Endothelial cell of umbilical vein (primary cell): ENCODE measurements at regions not wholly inside any gene's neighbourhood (a gene's known extent, or its start where the extent isn't known, plus 50 kb on each side); places are given as distances from the start of the nearest gene placed in this dataset.

Source experiments
- BruUV-seq: library from RNA; stranded (reverse); fragments of 400-500 nt; replicated peaks from 2 replicates; lab custom pipeline; 2021; lab: Mats Ljungman, UMichigan
- CTCF ChIA-PET: fragments of 300-600, 350-600 bp; sonication (Branson Sonifier 250); formaldehyde crosslinking; loops from one replicate; lab custom pipeline; 2021; ENCODE audit warnings: antibody characterized with exemption, inconsistent platforms; lab: Charles Lee
- POLR2A ChIA-PET: fragments of 300-600, 350-600 bp; sonication (Branson Sonifier 250); formaldehyde crosslinking; loops from one replicate; lab custom pipeline; 2021; ENCODE audit warnings: antibody characterized with exemption, inconsistent platforms; lab: Charles Lee
- DNase-seq: peaks from one replicate; pipeline ENCODE4 v3.0.0-alpha.2; 2011; ENCODE audit warnings: low read depth, low spot score
- FAIRE-seq: peaks from 2 replicates; lab custom pipeline; 2011; peaks lifted over from hg19 to GRCh38; lab: Jason Lieb, UNC
- H2AFZ ChIP-seq: 2 replicates; pipeline ENCODE4 v1.6.0; 2012; ENCODE audit warnings: low read depth, low read length, control low read depth, inconsistent platforms
- H3K27ac ChIP-seq: 2 replicates; pipeline ENCODE4 v1.5.1; 2011; ENCODE audit warnings: low read depth, mild to moderate bottlenecking, control low read depth, low read length, moderate library complexity; ENCODE audit not compliant: insufficient read depth
- H3K27me3 ChIP-seq, 2 experiments: 2 replicates each; pipeline versions ENCODE4 v1.6.0 to v1.6.1; 2011; ENCODE audit warnings: low read length in 2 of 2, mixed read lengths in 1 of 2; ENCODE audit not compliant: control insufficient read depth in 2 of 2, insufficient read depth in 2 of 2
- H3K36me3 ChIP-seq, 2 experiments: 2 replicates in 1 of 2; 3 replicates in 1 of 2; pipeline ENCODE4 v1.5.1; 2011; ENCODE audit warnings: low read length in 2 of 2, mild to moderate bottlenecking in 1 of 2, moderate library complexity in 1 of 2; ENCODE audit not compliant: control insufficient read depth in 2 of 2, insufficient read depth in 2 of 2; ENCODE audit errors: extremely low read depth in 1 of 2
- H3K4me1 ChIP-seq: 3 replicates; pipeline ENCODE4 v1.5.1; 2011; ENCODE audit warnings: mild to moderate bottlenecking, low read length; ENCODE audit not compliant: control insufficient read depth, insufficient read depth; ENCODE audit errors: extremely low read depth
- H3K4me2 ChIP-seq: 2 replicates; pipeline ENCODE4 v1.6.1; 2011; ENCODE audit warnings: low read length, control low read depth, mixed read lengths; ENCODE audit not compliant: insufficient read depth
- H3K4me3 ChIP-seq, 3 experiments: fragments of 200-600 bp in 1 of 3; sonication (generic), shearing (Covaris generic) in 1 of 3; replicated peaks in 1 of 3; 2 replicates each; pipeline ENCODE4 v1.5.1; 2011 to 2016; ENCODE audit warnings: control low read depth in 3 of 3, low read length in 3 of 3, mild to moderate bottlenecking in 2 of 3, inconsistent platforms in 1 of 3, low read depth in 1 of 3, moderate library complexity in 1 of 3; ENCODE audit not compliant: insufficient read depth in 1 of 3
- H3K79me2 ChIP-seq: 2 replicates; pipeline ENCODE4 v1.6.0; 2012; ENCODE audit warnings: low read length, inconsistent platforms; ENCODE audit not compliant: control insufficient read depth, insufficient read depth
- H3K9ac ChIP-seq: replicated peaks from 2 replicates; pipeline ENCODE3; 2011; ENCODE audit warnings: low read length, control low read depth; ENCODE audit not compliant: insufficient read depth; ENCODE audit errors: extremely low read depth
- H3K9me1 ChIP-seq: replicated peaks from 3 replicates; pipeline ENCODE4 v1.6.0; 2011; ENCODE audit warnings: mild to moderate bottlenecking, low read length; ENCODE audit not compliant: control insufficient read depth, insufficient read depth; ENCODE audit errors: extremely low read depth
- H3K9me3 ChIP-seq: replicated peaks from 2 replicates; pipeline ENCODE4 v1.5.1; 2012; ENCODE audit warnings: low read length, inconsistent platforms; ENCODE audit not compliant: control insufficient read depth, insufficient read depth
- H4K20me1 ChIP-seq: replicated peaks from 2 replicates; pipeline ENCODE3; 2011; ENCODE audit warnings: mild to moderate bottlenecking, low read length; ENCODE audit not compliant: control insufficient read depth, insufficient read depth; ENCODE audit errors: extremely low read depth
- CTCF ChIP-seq, 2 donors: IDR thresholded peaks; 1 replicate in 1 of 2; 2 replicates in 1 of 2; pipeline ENCODE4 v1.5.1; 2011; ENCODE audit warnings: low read length in 2 of 2, mild to moderate bottlenecking in 2 of 2, moderate library complexity in 2 of 2, control low read depth in 1 of 2, inconsistent platforms in 1 of 2, low read depth in 1 of 2; ENCODE audit not compliant: insufficient read depth in 1 of 2; ENCODE audit errors: extremely low read depth in 1 of 2
- EZH2 ChIP-seq: IDR thresholded peaks from 2 replicates; pipeline ENCODE4 v1.6.1; 2012; ENCODE audit warnings: borderline replicate concordance, low read depth, mild to moderate bottlenecking, moderate library complexity, low read length, inconsistent platforms; ENCODE audit not compliant: severe bottlenecking
- FOS ChIP-seq: IDR thresholded peaks from 2 replicates; pipeline ENCODE4 v1.6.1; 2011; ENCODE audit warnings: mild to moderate bottlenecking, low read length, moderate library complexity, borderline replicate concordance; ENCODE audit not compliant: insufficient read depth
- GATA2 ChIP-seq: IDR thresholded peaks from 2 replicates; pipeline ENCODE4 v1.7.0; 2011; ENCODE audit warnings: low read depth, mild to moderate bottlenecking, moderate library complexity, mixed read lengths, low read length; ENCODE audit not compliant: insufficient read length, insufficient read depth
- JUN ChIP-seq: IDR thresholded peaks from 2 replicates; pipeline ENCODE4 v1.6.1; 2011; ENCODE audit warnings: borderline replicate concordance, low read depth; ENCODE audit not compliant: insufficient read length, insufficient read depth
- MAX ChIP-seq: IDR thresholded peaks from 2 replicates; pipeline ENCODE4 v1.6.1; 2011; ENCODE audit not compliant: insufficient read depth, insufficient read length
- MYC ChIP-seq: IDR thresholded peaks from one replicate; pipeline ENCODE4 v1.6.1; 2011; ENCODE audit warnings: mild to moderate bottlenecking, low read depth, low read length
- POLR2A ChIP-seq: IDR thresholded peaks from 2 replicates; pipeline ENCODE4 v1.6.1; 2012; ENCODE audit warnings: low read depth, mild to moderate bottlenecking, control low read depth, low read length
- POLR2AphosphoS5 ChIP-seq: IDR thresholded peaks from 2 replicates; pipeline ENCODE4 v1.6.1; 2012; ENCODE audit warnings: low read depth, mild to moderate bottlenecking, control low read depth, low read length, moderate library complexity; ENCODE audit not compliant: insufficient read depth
- dilution Hi-C: fragments of 300-500 bp; cut with MboI; formaldehyde crosslinking; loops from one replicate; pipeline ENCODE4 v1.15.0; 2019; ENCODE audit warnings: low sequenced_read_pairs; ENCODE audit not compliant: extremely low pct_ligation_motif_present
- intact Hi-C: fragments of 100-400 bp; cut with micrococcal nuclease; formaldehyde crosslinking; loops from one replicate; pipeline ENCODE4 v1.10.0; 2022

GRCh38 chr16:65531475-65531874 lies 409.6 kb upstream of the CDH11 start:
- no peak overlapping the region for H2AFZ ChIP-seq
- dilution Hi-C loops (no loop called here), intact Hi-C loops (no loop called here)
- FAIRE-seq (no peak), DNase-seq (no peak)
- H4K20me1 ChIP-seq: no peaks in the 10 kb centered on the region
- H3K4me1 ChIP-seq: no peaks in the 10 kb centered on the region
- H3K36me3 ChIP-seq: no peaks in the 10 kb centered on the region
- no peak overlapping the region for H3K4me2 ChIP-seq
- no peak overlapping the region for H3K9ac ChIP-seq
- H3K9me1 ChIP-seq: no peaks in the 10 kb centered on the region
- TF ChIP-seq GATA2 (no peak), MYC (no peak), POLR2AphosphoS5 (no peak), JUN (no peak), MAX (no peak), EZH2 (no peak), CTCF (IDR thresholded peaks at IDR 0.05; ENCODE audit: extremely low read depth in 1 of 2, insufficient read depth in 1 of 2, low read depth in 1 of 2, low read length in 2 of 2) (no peak), POLR2A (no peak), FOS (no peak)
- H3K27me3 ChIP-seq: no peaks in the 10 kb centered on the region
- H3K79me2 ChIP-seq: no peaks in the 10 kb centered on the region
- H3K4me3 ChIP-seq: no peak overlapping the region
- BruUV-seq: no TSS peak
- ChIA-PET POLR2A (no interaction called here), CTCF (no interaction called here)
- no peak overlapping the region for H3K27ac ChIP-seq
- no peaks in the 10 kb centered on the region for H3K9me3 ChIP-seq
